ENCODE measurements at regions not wholly inside any gene's neighbourhood (a gene's known extent, or its start where the extent isn't known, plus 50 kb on each side); places are given as distances from the start of the nearest gene placed in this dataset.

GRCh38 chr15:70575231-70576226, 187.8 kb downstream of the UACA start:
- TF ChIP-seq CTCF (IDR thresholded peaks at IDR 0.05) (no peak), POLR2A (IDR thresholded peaks at IDR 0.05) (no peak)
